ENCODE measurements at regions not wholly inside any gene's neighbourhood (a gene's known extent, or its start where the extent isn't known, plus 50 kb on each side); places are given as distances from the start of the nearest gene placed in this dataset.

DNA sequence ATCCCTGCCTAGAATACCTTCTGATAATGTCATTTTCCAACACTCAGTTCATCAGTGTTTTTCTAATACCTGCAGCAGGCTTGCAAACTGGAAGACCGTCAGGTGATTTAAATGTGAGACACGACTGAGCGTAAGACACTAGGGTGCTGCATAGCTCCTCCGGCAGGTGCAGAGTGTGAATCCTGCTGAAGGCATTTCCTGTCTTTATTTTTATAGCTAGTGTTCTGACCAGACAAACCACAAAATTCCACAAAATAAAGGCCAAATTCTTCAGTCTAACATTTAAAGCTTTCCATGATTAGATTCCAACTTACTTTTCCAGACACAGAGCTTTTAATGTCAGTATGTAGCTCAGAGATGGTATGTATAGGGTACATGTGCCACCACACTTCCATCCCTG is 70.7 kb downstream of the BBS10 start:
- Histone ChIP-seq H3K36me3 (no peaks in the 10 kb centered on the region), H3K4me3 (no peak overlapping the region), H3K4me1 (no peaks in the 10 kb centered on the region), H3K27me3 (no peaks in the 10 kb centered on the region), H3K27ac (no peak overlapping the region), H3K9me3 (no peaks in the 10 kb centered on the region)
- DNase-seq (ENCODE audit: low spot score in 2 of 2): no peak
- TF ChIP-seq POLR2A (IDR thresholded peaks at IDR 0.05) (no peak), POLR2AphosphoS5 (IDR thresholded peaks at IDR 0.05) (no peak)
- TF ChIP-seq, protein P1, sequence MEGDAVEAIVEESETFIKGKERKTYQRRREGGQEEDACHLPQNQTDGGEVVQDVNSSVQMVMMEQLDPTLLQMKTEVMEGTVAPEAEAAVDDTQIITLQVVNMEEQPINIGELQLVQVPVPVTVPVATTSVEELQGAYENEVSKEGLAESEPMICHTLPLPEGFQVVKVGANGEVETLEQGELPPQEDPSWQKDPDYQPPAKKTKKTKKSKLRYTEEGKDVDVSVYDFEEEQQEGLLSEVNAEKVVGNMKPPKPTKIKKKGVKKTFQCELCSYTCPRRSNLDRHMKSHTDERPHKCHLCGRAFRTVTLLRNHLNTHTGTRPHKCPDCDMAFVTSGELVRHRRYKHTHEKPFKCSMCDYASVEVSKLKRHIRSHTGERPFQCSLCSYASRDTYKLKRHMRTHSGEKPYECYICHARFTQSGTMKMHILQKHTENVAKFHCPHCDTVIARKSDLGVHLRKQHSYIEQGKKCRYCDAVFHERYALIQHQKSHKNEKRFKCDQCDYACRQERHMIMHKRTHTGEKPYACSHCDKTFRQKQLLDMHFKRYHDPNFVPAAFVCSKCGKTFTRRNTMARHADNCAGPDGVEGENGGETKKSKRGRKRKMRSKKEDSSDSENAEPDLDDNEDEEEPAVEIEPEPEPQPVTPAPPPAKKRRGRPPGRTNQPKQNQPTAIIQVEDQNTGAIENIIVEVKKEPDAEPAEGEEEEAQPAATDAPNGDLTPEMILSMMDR (IDR thresholded peaks at IDR 0.05): no peak
- intact Hi-C loops (cut with DNase I; ENCODE audit: low total_unique reads): no loop called here

DNA sequence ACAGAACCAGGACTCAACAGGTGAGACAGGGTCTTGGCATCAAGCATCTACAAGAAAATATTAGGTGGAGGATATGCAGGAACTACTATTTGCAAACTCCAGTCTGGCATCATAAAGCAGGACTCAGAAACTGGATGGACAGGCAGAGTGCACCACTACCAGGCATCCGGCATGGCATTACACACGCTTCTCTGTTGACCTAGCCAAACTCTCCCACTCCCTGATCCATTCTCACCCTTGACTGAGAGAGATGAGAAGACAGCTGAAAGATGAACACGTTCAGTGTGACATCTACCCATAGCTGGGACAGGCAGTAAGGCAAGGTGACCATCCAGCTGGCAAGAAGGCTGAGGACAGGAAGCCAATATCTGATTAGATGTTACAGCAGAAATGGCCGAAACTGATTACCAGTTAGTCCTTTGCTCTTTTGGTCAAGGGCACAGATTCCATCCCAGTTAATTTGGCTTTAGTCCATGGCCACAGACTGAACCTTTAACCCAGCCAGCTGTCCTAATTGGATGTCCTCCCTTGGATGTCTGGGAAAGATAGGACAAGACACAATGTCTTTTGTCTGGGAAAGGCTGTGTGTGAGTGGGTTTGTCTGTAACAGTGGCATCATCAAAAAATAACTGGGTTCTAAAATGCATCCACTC is 71.6 kb downstream of the BBS10 start:
- Histone ChIP-seq H3K27ac (peak overlapping the region; percentile 42 to 43), H3K4me1 (no peaks in the 10 kb centered on the region), H3K27me3 (no peaks in the 10 kb centered on the region), H3K36me3 (no peaks in the 10 kb centered on the region), H3K4me3 (no peak overlapping the region), H3K9me3 (no peaks in the 10 kb centered on the region)
- TF ChIP-seq, protein P1 (IDR thresholded peaks at IDR 0.05): no peak
- TF ChIP-seq POLR2AphosphoS5 (IDR thresholded peaks at IDR 0.05): no peak
- no peak for DNase-seq (ENCODE audit: low spot score in 2 of 2)
- intact Hi-C loops (cut with DNase I; ENCODE audit: low total_unique reads): no loop called here

DNA sequence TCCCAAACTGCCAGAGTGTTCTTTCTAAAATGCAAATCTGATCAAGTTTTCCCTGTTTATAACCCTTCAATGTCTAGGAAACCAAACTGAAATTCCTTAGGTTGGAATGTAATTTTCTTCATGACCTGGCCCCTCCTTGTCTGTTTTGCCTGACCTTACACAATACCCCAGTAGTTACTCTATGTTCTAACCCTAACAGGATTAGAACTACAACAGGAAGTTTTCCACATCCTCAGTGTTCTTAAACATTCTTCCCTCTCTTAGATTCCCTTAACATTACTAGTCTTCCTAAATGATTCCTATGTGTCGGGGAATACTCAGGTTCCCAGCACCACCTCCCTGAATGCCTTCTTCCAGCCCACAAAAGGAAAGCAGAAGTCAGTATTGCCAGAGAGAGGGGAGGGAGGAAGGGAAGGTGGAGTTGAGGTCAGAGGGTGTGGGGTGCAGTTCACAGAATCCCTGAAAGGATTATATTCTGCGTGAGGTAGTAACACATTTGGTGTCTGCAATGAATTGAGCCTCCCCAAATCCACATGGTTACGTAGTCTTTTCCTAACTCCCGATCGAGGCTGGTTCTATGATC is 72.6 kb downstream of the BBS10 start:
- Histone ChIP-seq H3K27ac (peak overlapping the region in 1 of 2 donors; percentile 43), H3K4me1 (no peaks in the 10 kb centered on the region), H3K4me3 (no peak overlapping the region), H3K27me3 (no peaks in the 10 kb centered on the region), H3K36me3 (no peaks in the 10 kb centered on the region), H3K9me3 (no peaks in the 10 kb centered on the region)
- DNase-seq (ENCODE audit: low spot score in 2 of 2): no peak
- intact Hi-C loops (cut with DNase I; ENCODE audit: low total_unique reads): no loop called here
- TF ChIP-seq, protein P1 (IDR thresholded peaks at IDR 0.05): no peak
- TF ChIP-seq POLR2AphosphoS5 (IDR thresholded peaks at IDR 0.05) (no peak), POLR2A (IDR thresholded peaks at IDR 0.05) (no peak)

DNA sequence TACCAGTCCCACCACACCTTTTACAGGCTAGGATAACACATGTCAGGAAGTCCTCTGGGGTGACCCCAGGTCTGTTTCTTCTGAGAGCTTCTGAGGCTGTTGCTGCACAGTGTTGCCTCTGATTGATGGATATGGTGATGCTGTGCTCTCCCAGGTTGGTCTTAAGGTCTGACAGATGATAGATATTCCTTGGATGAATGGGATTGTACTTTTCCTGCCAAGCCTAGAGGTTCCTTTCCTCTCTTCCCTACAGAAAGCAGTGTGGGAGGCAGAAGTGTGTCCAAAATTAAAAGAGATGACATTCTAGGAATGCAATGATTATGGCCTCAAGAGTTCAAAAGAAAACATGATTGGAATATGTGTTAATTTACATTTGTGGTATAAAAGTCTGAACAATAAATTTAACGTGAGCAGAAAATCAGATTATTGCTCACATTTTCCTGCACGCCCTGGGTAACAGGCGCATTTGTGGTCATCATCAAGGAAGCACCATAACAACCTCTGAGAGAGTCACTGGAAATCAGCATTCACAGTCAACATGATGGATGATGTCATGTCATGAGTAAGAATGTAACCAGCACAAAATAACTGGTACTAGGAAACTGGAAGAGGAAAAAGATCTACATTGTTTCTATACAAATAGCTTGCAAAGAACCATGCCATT is 73.7 kb downstream of the BBS10 start:
- H3K4me3 ChIP-seq: no peak overlapping the region
- peak overlapping the region; percentile 71 to 75 for H3K27ac ChIP-seq
- no peak for DNase-seq (ENCODE audit: low spot score in 2 of 2)
- no peaks in the 10 kb centered on the region for H3K36me3 ChIP-seq
- H3K4me1 ChIP-seq: no peaks in the 10 kb centered on the region
- H3K27me3 ChIP-seq: no peaks in the 10 kb centered on the region
- intact Hi-C loops (cut with DNase I; ENCODE audit: low total_unique reads): no loop called here
- TF ChIP-seq POLR2AphosphoS5 (IDR thresholded peaks at IDR 0.05) (no peak), POLR2A (IDR thresholded peaks at IDR 0.05) (no peak)
- TF ChIP-seq, protein P1 (IDR thresholded peaks at IDR 0.05): no peak
- no peaks in the 10 kb centered on the region for H3K9me3 ChIP-seq

DNA sequence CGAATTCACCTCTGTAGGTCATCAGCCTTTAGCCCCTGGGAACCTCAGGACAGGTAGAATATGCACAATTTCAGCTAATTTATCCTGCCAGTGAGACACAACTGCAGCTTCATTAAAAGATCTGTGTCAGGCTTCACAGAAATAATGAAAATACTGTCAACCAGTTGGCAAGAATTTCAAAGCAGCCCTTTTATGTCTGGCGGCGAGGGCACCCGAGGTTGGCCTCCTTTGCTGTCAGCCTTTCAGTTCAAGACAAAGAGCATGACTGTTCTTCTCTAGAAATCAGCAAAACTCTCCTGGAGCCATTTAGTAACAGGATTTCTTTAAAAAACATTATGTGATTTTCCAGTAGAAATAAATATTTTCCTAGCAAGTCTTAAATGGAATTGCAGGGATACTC is 75.9 kb downstream of the BBS10 start:
- Histone ChIP-seq H3K36me3 (no peaks in the 10 kb centered on the region), H3K27me3 (no peaks in the 10 kb centered on the region), H3K9me3 (no peaks in the 10 kb centered on the region), H3K4me1 (no peaks in the 10 kb centered on the region), H3K27ac (peak overlapping the region in 1 of 2 donors; percentile 75), H3K4me3 (no peak overlapping the region)
- TF ChIP-seq, protein P1 (IDR thresholded peaks at IDR 0.05): no peak
- intact Hi-C loops (cut with DNase I; ENCODE audit: low total_unique reads): no loop called here
- peak in 1 of 2 donors; percentile 71 for DNase-seq (ENCODE audit: low spot score in 2 of 2)

All from breast epithelium (tissue), 4 donors.